Endothelial cell of umbilical vein (primary cell): ENCODE measurements at regions not wholly inside any gene's neighbourhood (a gene's known extent, or its start where the extent isn't known, plus 50 kb on each side); places are given as distances from the start of the nearest gene placed in this dataset.

Experiments
- BruUV-seq: library from RNA; stranded (reverse); fragments of 400-500 nt; replicated peaks from 2 replicates; lab custom pipeline; 2021; lab: Mats Ljungman, UMichigan
- CTCF ChIA-PET: fragments of 300-600, 350-600 bp; sonication (Branson Sonifier 250); formaldehyde crosslinking; loops from one replicate; lab custom pipeline; 2021; ENCODE audit warnings: antibody characterized with exemption, inconsistent platforms; lab: Charles Lee
- POLR2A ChIA-PET: fragments of 300-600, 350-600 bp; sonication (Branson Sonifier 250); formaldehyde crosslinking; loops from one replicate; lab custom pipeline; 2021; ENCODE audit warnings: antibody characterized with exemption, inconsistent platforms; lab: Charles Lee
- DNase-seq: peaks from one replicate; pipeline ENCODE4 v3.0.0-alpha.2; 2011; ENCODE audit warnings: low read depth, low spot score
- FAIRE-seq: peaks from 2 replicates; lab custom pipeline; 2011; peaks lifted over from hg19 to GRCh38; lab: Jason Lieb, UNC
- H2AFZ ChIP-seq: 2 replicates; pipeline ENCODE4 v1.6.0; 2012; ENCODE audit warnings: low read depth, low read length, control low read depth, inconsistent platforms
- H3K27ac ChIP-seq: 2 replicates; pipeline ENCODE4 v1.5.1; 2011; ENCODE audit warnings: low read depth, mild to moderate bottlenecking, control low read depth, low read length, moderate library complexity; ENCODE audit not compliant: insufficient read depth
- H3K27me3 ChIP-seq, 2 experiments: 2 replicates each; pipeline versions ENCODE4 v1.6.0 to v1.6.1; 2011; ENCODE audit warnings: low read length in 2 of 2, mixed read lengths in 1 of 2; ENCODE audit not compliant: control insufficient read depth in 2 of 2, insufficient read depth in 2 of 2
- H3K36me3 ChIP-seq, 2 experiments: 2 replicates in 1 of 2; 3 replicates in 1 of 2; pipeline ENCODE4 v1.5.1; 2011; ENCODE audit warnings: low read length in 2 of 2, mild to moderate bottlenecking in 1 of 2, moderate library complexity in 1 of 2; ENCODE audit not compliant: control insufficient read depth in 2 of 2, insufficient read depth in 2 of 2; ENCODE audit errors: extremely low read depth in 1 of 2
- H3K4me1 ChIP-seq: 3 replicates; pipeline ENCODE4 v1.5.1; 2011; ENCODE audit warnings: mild to moderate bottlenecking, low read length; ENCODE audit not compliant: control insufficient read depth, insufficient read depth; ENCODE audit errors: extremely low read depth
- H3K4me2 ChIP-seq: 2 replicates; pipeline ENCODE4 v1.6.1; 2011; ENCODE audit warnings: low read length, control low read depth, mixed read lengths; ENCODE audit not compliant: insufficient read depth
- H3K4me3 ChIP-seq, 3 experiments: fragments of 200-600 bp in 1 of 3; sonication (generic), shearing (Covaris generic) in 1 of 3; replicated peaks in 1 of 3; 2 replicates each; pipeline ENCODE4 v1.5.1; 2011 to 2016; ENCODE audit warnings: control low read depth in 3 of 3, low read length in 3 of 3, mild to moderate bottlenecking in 2 of 3, inconsistent platforms in 1 of 3, low read depth in 1 of 3, moderate library complexity in 1 of 3; ENCODE audit not compliant: insufficient read depth in 1 of 3
- H3K79me2 ChIP-seq: 2 replicates; pipeline ENCODE4 v1.6.0; 2012; ENCODE audit warnings: low read length, inconsistent platforms; ENCODE audit not compliant: control insufficient read depth, insufficient read depth
- H3K9ac ChIP-seq: replicated peaks from 2 replicates; pipeline ENCODE3; 2011; ENCODE audit warnings: low read length, control low read depth; ENCODE audit not compliant: insufficient read depth; ENCODE audit errors: extremely low read depth
- H3K9me1 ChIP-seq: replicated peaks from 3 replicates; pipeline ENCODE4 v1.6.0; 2011; ENCODE audit warnings: mild to moderate bottlenecking, low read length; ENCODE audit not compliant: control insufficient read depth, insufficient read depth; ENCODE audit errors: extremely low read depth
- H3K9me3 ChIP-seq: replicated peaks from 2 replicates; pipeline ENCODE4 v1.5.1; 2012; ENCODE audit warnings: low read length, inconsistent platforms; ENCODE audit not compliant: control insufficient read depth, insufficient read depth
- H4K20me1 ChIP-seq: replicated peaks from 2 replicates; pipeline ENCODE3; 2011; ENCODE audit warnings: mild to moderate bottlenecking, low read length; ENCODE audit not compliant: control insufficient read depth, insufficient read depth; ENCODE audit errors: extremely low read depth
- CTCF ChIP-seq, 2 donors: IDR thresholded peaks; 1 replicate in 1 of 2; 2 replicates in 1 of 2; pipeline ENCODE4 v1.5.1; 2011; ENCODE audit warnings: low read length in 2 of 2, mild to moderate bottlenecking in 2 of 2, moderate library complexity in 2 of 2, control low read depth in 1 of 2, inconsistent platforms in 1 of 2, low read depth in 1 of 2; ENCODE audit not compliant: insufficient read depth in 1 of 2; ENCODE audit errors: extremely low read depth in 1 of 2
- EZH2 ChIP-seq: IDR thresholded peaks from 2 replicates; pipeline ENCODE4 v1.6.1; 2012; ENCODE audit warnings: borderline replicate concordance, low read depth, mild to moderate bottlenecking, moderate library complexity, low read length, inconsistent platforms; ENCODE audit not compliant: severe bottlenecking
- FOS ChIP-seq: IDR thresholded peaks from 2 replicates; pipeline ENCODE4 v1.6.1; 2011; ENCODE audit warnings: mild to moderate bottlenecking, low read length, moderate library complexity, borderline replicate concordance; ENCODE audit not compliant: insufficient read depth
- GATA2 ChIP-seq: IDR thresholded peaks from 2 replicates; pipeline ENCODE4 v1.7.0; 2011; ENCODE audit warnings: low read depth, mild to moderate bottlenecking, moderate library complexity, mixed read lengths, low read length; ENCODE audit not compliant: insufficient read length, insufficient read depth
- JUN ChIP-seq: IDR thresholded peaks from 2 replicates; pipeline ENCODE4 v1.6.1; 2011; ENCODE audit warnings: borderline replicate concordance, low read depth; ENCODE audit not compliant: insufficient read length, insufficient read depth
- MYC ChIP-seq: IDR thresholded peaks from one replicate; pipeline ENCODE4 v1.6.1; 2011; ENCODE audit warnings: mild to moderate bottlenecking, low read depth, low read length
- POLR2A ChIP-seq: IDR thresholded peaks from 2 replicates; pipeline ENCODE4 v1.6.1; 2012; ENCODE audit warnings: low read depth, mild to moderate bottlenecking, control low read depth, low read length
- POLR2AphosphoS5 ChIP-seq: IDR thresholded peaks from 2 replicates; pipeline ENCODE4 v1.6.1; 2012; ENCODE audit warnings: low read depth, mild to moderate bottlenecking, control low read depth, low read length, moderate library complexity; ENCODE audit not compliant: insufficient read depth
- dilution Hi-C: fragments of 300-500 bp; cut with MboI; formaldehyde crosslinking; loops from one replicate; pipeline ENCODE4 v1.15.0; 2019; ENCODE audit warnings: low sequenced_read_pairs; ENCODE audit not compliant: extremely low pct_ligation_motif_present
- intact Hi-C: fragments of 100-400 bp; cut with micrococcal nuclease; formaldehyde crosslinking; loops from one replicate; pipeline ENCODE4 v1.10.0; 2022
- TF ChIP-seq, protein P1 (sequence below): IDR thresholded peaks from 2 replicates; pipeline ENCODE4 v1.6.1; 2011; ENCODE audit not compliant: insufficient read depth, insufficient read length

DNA sequence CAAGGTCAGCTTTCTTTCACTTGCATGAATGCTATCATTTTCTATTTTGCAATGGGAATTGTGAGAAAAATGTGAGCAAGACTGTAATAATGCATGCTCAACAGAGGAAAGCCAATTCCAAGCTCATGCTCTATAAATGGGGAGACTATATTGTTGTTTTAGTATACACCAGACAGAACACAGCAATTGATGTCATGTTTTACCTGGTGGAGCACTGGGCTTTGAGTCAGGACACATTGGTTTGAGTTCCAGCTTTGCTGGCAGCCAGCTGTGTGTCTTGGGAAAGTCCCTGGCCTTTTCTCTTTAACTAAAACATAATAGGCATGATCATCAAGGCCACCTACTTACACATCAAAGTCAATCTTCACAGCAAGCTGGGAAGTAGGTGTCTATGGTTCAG, 83.3 kb downstream of the FOXA2 start:
- Histone ChIP-seq H3K9me1 (no peaks in the 10 kb centered on the region), H3K27me3 (no peaks in the 10 kb centered on the region), H3K36me3 (no peaks in the 10 kb centered on the region), H3K9ac (no peak overlapping the region), H3K9me3 (no peaks in the 10 kb centered on the region), H3K4me1 (no peaks in the 10 kb centered on the region), H4K20me1 (no peaks in the 10 kb centered on the region), H3K4me3 (no peak overlapping the region), H2AFZ (no peak overlapping the region), H3K79me2 (no peaks in the 10 kb centered on the region), H3K4me2 (no peak overlapping the region), H3K27ac (no peak overlapping the region)
- BruUV-seq = no TSS peak
- DNase-seq (no peak), FAIRE-seq (no peak)
- dilution Hi-C loops (no loop called here), intact Hi-C loops (no loop called here)
- TF ChIP-seq JUN (no peak), POLR2A (no peak), FOS (no peak), POLR2AphosphoS5 (no peak), MYC (no peak), CTCF (IDR thresholded peaks at IDR 0.05; ENCODE audit: extremely low read depth in 1 of 2, insufficient read depth in 1 of 2, low read depth in 1 of 2, low read length in 2 of 2) (no peak), GATA2 (no peak), EZH2 (no peak)
- TF ChIP-seq, protein P1, sequence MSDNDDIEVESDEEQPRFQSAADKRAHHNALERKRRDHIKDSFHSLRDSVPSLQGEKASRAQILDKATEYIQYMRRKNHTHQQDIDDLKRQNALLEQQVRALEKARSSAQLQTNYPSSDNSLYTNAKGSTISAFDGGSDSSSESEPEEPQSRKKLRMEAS = no peak
- POLR2A ChIA-PET = no interaction called here
- CTCF ChIA-PET = no interaction called here
